ENCODE measurements at regions not wholly inside any gene's neighbourhood (a gene's known extent, or its start where the extent isn't known, plus 50 kb on each side); places are given as distances from the start of the nearest gene placed in this dataset.

DNA sequence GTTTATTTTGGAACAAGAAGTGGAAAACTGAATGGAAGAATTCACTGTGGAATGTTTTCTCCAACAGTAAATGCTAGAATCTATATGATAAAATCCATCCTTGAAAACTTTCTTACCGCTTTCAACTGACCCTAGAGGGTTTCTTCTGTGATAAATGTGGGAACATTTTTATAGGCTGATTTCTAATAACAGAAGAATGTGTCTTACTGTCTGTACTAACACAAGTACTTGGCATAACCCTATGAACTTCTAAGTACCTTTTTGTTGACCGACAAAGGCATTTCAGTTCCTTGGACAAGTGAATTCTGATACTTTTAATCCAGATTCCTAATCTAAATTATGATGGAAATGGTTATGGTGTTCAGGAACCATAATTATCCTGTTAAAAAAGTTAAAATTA lies 1109.7 kb upstream of the FLRT2 start:
- intact Hi-C loops (cut with DNase I), result no loop called here
- no peaks in the 10 kb centered on the region for H3K4me1 ChIP-seq
- no peak overlapping the region for H3K27ac ChIP-seq
- ATAC-seq (no peak), DNase-seq (no peak)
- no peaks in the 10 kb centered on the region for H3K9me3 ChIP-seq
- no peaks in the 10 kb centered on the region for H3K36me3 ChIP-seq
- H3K27me3 ChIP-seq, result no peaks in the 10 kb centered on the region
- TF ChIP-seq, protein P1, sequence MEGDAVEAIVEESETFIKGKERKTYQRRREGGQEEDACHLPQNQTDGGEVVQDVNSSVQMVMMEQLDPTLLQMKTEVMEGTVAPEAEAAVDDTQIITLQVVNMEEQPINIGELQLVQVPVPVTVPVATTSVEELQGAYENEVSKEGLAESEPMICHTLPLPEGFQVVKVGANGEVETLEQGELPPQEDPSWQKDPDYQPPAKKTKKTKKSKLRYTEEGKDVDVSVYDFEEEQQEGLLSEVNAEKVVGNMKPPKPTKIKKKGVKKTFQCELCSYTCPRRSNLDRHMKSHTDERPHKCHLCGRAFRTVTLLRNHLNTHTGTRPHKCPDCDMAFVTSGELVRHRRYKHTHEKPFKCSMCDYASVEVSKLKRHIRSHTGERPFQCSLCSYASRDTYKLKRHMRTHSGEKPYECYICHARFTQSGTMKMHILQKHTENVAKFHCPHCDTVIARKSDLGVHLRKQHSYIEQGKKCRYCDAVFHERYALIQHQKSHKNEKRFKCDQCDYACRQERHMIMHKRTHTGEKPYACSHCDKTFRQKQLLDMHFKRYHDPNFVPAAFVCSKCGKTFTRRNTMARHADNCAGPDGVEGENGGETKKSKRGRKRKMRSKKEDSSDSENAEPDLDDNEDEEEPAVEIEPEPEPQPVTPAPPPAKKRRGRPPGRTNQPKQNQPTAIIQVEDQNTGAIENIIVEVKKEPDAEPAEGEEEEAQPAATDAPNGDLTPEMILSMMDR (IDR thresholded peaks at IDR 0.05), result no peak
- no peak overlapping the region for H3K4me3 ChIP-seq

DNA sequence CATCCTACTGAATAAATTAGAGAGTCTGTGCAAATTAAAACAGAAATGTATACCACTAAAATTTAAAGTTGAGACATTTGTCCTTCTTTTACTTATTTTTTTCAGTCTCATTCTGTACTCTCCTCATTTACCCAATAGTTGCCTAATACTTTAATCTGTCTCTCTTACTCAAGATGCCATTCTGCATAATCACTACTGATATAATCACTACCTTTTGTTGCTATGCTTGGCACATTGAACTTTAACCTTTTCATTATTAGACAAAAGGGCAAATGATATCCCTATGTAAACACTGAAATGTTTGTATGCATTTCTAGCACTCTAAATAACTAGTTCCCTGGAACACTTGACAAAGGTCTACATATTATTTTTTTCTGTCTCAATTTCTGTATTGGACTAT lies 1108.3 kb upstream of the FLRT2 start:
- DNase-seq (no peak), ATAC-seq (no peak)
- no peaks in the 10 kb centered on the region for H3K36me3 ChIP-seq

DNA sequence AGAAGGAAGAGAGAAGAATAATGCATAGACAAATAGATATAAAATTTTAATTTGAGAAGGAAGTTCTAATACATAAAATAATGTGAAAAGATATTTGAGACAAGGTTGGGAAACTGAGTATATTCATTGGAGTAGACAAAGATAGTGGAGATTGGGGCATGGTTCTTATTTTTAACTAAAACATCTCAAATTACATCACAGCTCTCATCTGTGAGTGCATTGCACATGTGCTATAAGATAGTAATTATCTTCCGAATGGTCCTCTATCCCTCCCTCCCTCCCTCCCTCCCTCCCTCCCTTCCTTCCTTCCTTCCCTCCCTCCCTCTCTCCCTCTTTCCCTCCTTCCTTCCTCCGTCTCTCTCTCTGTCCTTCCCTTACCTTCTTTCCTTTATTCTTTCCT lies 1104.0 kb upstream of the FLRT2 start:
- Histone ChIP-seq H3K27ac (no peak overlapping the region), H3K4me1 (no peaks in the 10 kb centered on the region), H3K4me3 (no peak overlapping the region), H3K27me3 (no peaks in the 10 kb centered on the region), H3K9me3 (no peaks in the 10 kb centered on the region), H3K36me3 (no peaks in the 10 kb centered on the region)
- ATAC-seq, result no peak
- no peak for DNase-seq
- TF ChIP-seq, protein P1 (IDR thresholded peaks at IDR 0.05), result no peak
- intact Hi-C loops (cut with DNase I), result no loop called here

More for the DNA sequence above, 1108.3 kb upstream of the FLRT2 start:
- Histone ChIP-seq H3K4me1 (no peaks in the 10 kb centered on the region), H3K9me3 (no peaks in the 10 kb centered on the region), H3K4me3 (no peak overlapping the region), H3K27me3 (no peaks in the 10 kb centered on the region), H3K27ac (no peak overlapping the region)
- intact Hi-C loops (cut with DNase I), result no loop called here
- TF ChIP-seq, protein P1 (IDR thresholded peaks at IDR 0.05), result no peak

DNA sequence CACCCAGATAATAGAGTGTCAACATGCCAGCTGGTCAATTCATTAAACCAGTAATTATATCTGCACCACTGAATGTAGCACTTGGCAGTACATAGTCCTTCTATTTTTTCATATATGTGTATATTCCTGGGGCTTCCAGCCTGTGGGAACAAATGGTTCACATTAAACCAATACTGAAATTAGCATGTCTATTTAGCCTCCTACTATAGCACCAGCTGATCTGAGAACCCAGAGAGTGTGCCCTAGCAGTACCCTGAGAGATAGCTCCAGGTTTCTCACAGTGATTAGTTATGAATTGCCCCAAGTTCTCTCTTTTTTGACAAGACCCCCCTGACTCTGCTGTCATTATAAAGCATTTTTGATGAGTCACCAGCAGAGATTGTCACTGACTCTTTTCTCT lies 1097.3 kb upstream of the FLRT2 start:
- intact Hi-C loops (cut with DNase I), result no loop called here
- TF ChIP-seq, protein P1 (IDR thresholded peaks at IDR 0.05), result no peak
- ATAC-seq (no peak), DNase-seq (no peak)
- no peaks in the 10 kb centered on the region for H3K9me3 ChIP-seq
- H3K36me3 ChIP-seq, result no peaks in the 10 kb centered on the region
- no peaks in the 10 kb centered on the region for H3K27me3 ChIP-seq
- H3K27ac ChIP-seq, result no peak overlapping the region
- H3K4me3 ChIP-seq, result no peak overlapping the region
- no peaks in the 10 kb centered on the region for H3K4me1 ChIP-seq

DNA sequence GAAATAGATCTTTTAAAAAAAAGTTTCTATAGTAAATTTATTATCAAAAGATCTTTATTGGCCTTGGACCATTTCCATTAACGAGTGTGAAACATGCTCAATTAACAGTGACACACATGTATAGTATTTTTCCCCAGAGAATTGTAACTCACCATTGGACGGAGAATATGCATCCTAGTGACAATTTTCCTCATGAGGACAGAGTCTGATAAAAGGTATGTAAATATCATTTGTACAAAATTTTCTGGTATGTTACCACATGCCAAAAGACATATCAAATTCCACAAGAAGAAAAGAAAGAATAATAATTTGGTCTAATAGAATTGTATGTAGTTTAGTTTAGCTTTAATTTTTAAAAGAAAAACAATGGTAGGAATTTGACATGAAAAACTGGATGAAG lies 1096.0 kb upstream of the FLRT2 start:
- TF ChIP-seq, protein P1 (IDR thresholded peaks at IDR 0.05), result no peak
- no peaks in the 10 kb centered on the region for H3K27me3 ChIP-seq
- H3K4me3 ChIP-seq, result no peak overlapping the region
- no peaks in the 10 kb centered on the region for H3K9me3 ChIP-seq
- ATAC-seq, result no peak
- no peak for DNase-seq
- no peaks in the 10 kb centered on the region for H3K36me3 ChIP-seq
- H3K4me1 ChIP-seq, result no peaks in the 10 kb centered on the region
- intact Hi-C loops (cut with DNase I), result no loop called here
- no peak overlapping the region for H3K27ac ChIP-seq

DNA sequence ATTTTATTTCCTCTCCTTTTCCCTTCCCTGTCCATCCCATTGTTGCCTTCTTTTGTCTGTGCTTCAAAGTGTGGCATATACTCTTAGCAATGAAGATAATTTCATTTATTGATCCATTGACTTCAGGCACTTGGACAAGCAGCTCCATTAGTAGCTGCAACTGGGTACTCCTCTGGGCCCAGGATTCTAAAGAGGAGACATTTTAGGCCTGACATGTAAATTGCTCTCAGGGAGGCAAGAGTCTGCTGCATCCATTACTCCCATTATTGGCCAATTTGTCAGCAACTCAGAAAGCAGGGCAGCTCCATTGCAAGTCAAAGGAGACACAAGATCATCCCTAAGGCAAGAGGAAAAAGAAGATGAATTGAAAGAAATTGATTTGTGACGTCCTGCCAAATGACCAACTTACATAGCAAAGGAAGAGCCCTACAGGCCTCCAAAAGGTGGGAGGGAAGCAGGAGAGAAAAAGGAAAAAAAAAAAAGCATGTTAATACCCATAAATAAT lies 1094.1 kb upstream of the FLRT2 start:
- no peaks in the 10 kb centered on the region for H3K9me3 ChIP-seq
- no peak for ATAC-seq
- intact Hi-C loops (cut with DNase I), result no loop called here
- H3K36me3 ChIP-seq, result no peaks in the 10 kb centered on the region
- H3K27me3 ChIP-seq, result no peaks in the 10 kb centered on the region
- DNase-seq, result no peak
- TF ChIP-seq, protein P1 (IDR thresholded peaks at IDR 0.05), result no peak
- H3K27ac ChIP-seq, result no peak overlapping the region
- no peaks in the 10 kb centered on the region for H3K4me1 ChIP-seq
- no peak overlapping the region for H3K4me3 ChIP-seq
